IMR-90 (cell line): ENCODE measurements at regions not wholly inside any gene's neighbourhood (a gene's known extent, or its start where the extent isn't known, plus 50 kb on each side); places are given as distances from the start of the nearest gene placed in this dataset.

ENCODE experiments used
- ATAC-seq: fragments of 200-7000 bp; cut with Tn5 transposase; 2 replicates; pipeline ENCODE4 v1.9.1; 2020; ENCODE audit warnings: low read depth, mild to moderate bottlenecking, moderate library complexity
- BruUV-seq: library from RNA; stranded (reverse); fragments of 400-500 nt; replicated peaks from 2 replicates; lab custom pipeline; 2021; lab: Mats Ljungman, UMichigan
- CTCF ChIA-PET: fragments of 300-600 bp; formaldehyde crosslinking; extraction: SDS; loops from one replicate; lab custom pipeline; 2021; ENCODE audit warnings: antibody characterized with exemption; lab: Yijun Ruan, JAX
- POLR2A ChIA-PET: fragments of 300-600 bp; sonication (Branson Sonifier 250); formaldehyde crosslinking; loops from one replicate; lab custom pipeline; 2022; ENCODE audit warnings: antibody characterized with exemption; ENCODE audit not compliant: unreplicated experiment; lab: Charles Lee
- DNase-seq: peaks from one replicate; pipeline ENCODE4 v3.0.0; 2013
- H2AFZ ChIP-seq: replicated peaks from 2 replicates; pipeline ENCODE3; 2013; ENCODE audit warnings: low read length, mild to moderate bottlenecking; ENCODE audit not compliant: poor library complexity
- H2AK5ac ChIP-seq: 2 replicates; pipeline ENCODE4 v1.6.1; 2013; ENCODE audit warnings: low read depth, low read length, inconsistent platforms
- H2AK9ac ChIP-seq: replicated peaks from 2 replicates; pipeline ENCODE3; 2013; ENCODE audit warnings: mild to moderate bottlenecking, low read depth, low read length, moderate library complexity; ENCODE audit not compliant: poor library complexity
- H2BK120ac ChIP-seq: 2 replicates; pipeline ENCODE4 v1.6.1; 2013; ENCODE audit warnings: low read depth, low read length, inconsistent platforms
- H2BK15ac ChIP-seq: 3 replicates; pipeline ENCODE4 v1.6.1; 2013; ENCODE audit warnings: low read depth, low read length, inconsistent platforms
- H2BK20ac ChIP-seq: 2 replicates; pipeline ENCODE4 v1.6.1; 2013; ENCODE audit warnings: low read depth, mild to moderate bottlenecking, inconsistent platforms, low read length, moderate library complexity
- H2BK5ac ChIP-seq: 2 replicates; pipeline ENCODE4 v1.6.1; 2013; ENCODE audit warnings: mild to moderate bottlenecking, low read depth, low read length, inconsistent platforms; ENCODE audit not compliant: poor library complexity, severe bottlenecking
- H3K14ac ChIP-seq: replicated peaks from 2 replicates; pipeline ENCODE4 v1.6.1; 2013; ENCODE audit warnings: low read depth, low read length, inconsistent platforms
- H3K18ac ChIP-seq: 2 replicates; pipeline ENCODE4 v1.6.1; 2013; ENCODE audit warnings: low read depth, low read length, control low read depth
- H3K23ac ChIP-seq: 2 replicates; pipeline ENCODE4 v1.6.1; 2013; ENCODE audit warnings: low read depth, low read length, inconsistent platforms
- H3K27ac ChIP-seq: 2 replicates; pipeline ENCODE4 v1.5.1; 2013; ENCODE audit warnings: mild to moderate bottlenecking, control low read depth, low read length; ENCODE audit not compliant: insufficient read depth
- H3K27me3 ChIP-seq: 2 replicates; pipeline ENCODE4 v1.6.1; 2013; ENCODE audit warnings: low read length; ENCODE audit not compliant: control insufficient read depth, insufficient read depth
- H3K36me3 ChIP-seq: 2 replicates; pipeline ENCODE4 v1.6.1; 2013; ENCODE audit warnings: low read length, mixed read lengths; ENCODE audit not compliant: control insufficient read depth, insufficient read depth
- H3K4ac ChIP-seq: 2 replicates; pipeline ENCODE4 v1.6.1; 2013; ENCODE audit warnings: low read depth, low read length, inconsistent platforms
- H3K4me1 ChIP-seq: 2 replicates; pipeline ENCODE4 v1.6.1; 2013; ENCODE audit warnings: low read length, mixed read lengths; ENCODE audit not compliant: control insufficient read depth, insufficient read depth
- H3K4me2 ChIP-seq: 2 replicates; pipeline ENCODE4 v1.6.1; 2013; ENCODE audit warnings: low read depth, mild to moderate bottlenecking, control low read depth, low read length, moderate library complexity
- H3K4me3 ChIP-seq: 2 replicates; pipeline ENCODE4 v1.5.1; 2013; ENCODE audit warnings: low read depth, mild to moderate bottlenecking, control low read depth, low read length, moderate library complexity; ENCODE audit not compliant: insufficient read depth
- H3K56ac ChIP-seq: 2 replicates; pipeline ENCODE4 v1.6.1; 2013; ENCODE audit warnings: low read length, inconsistent platforms; ENCODE audit not compliant: insufficient read depth; ENCODE audit errors: extremely low read depth
- H3K79me1 ChIP-seq, 2 experiments: 2 replicates each; pipeline ENCODE4 v1.6.1; 2013; ENCODE audit warnings: low read length in 2 of 2, inconsistent platforms in 1 of 2, low read depth in 1 of 2
- H3K9ac ChIP-seq: 2 replicates; pipeline ENCODE4 v1.6.1; 2013; ENCODE audit warnings: low read depth, low read length, control low read depth
- H3K9me1 ChIP-seq: 2 replicates; pipeline ENCODE4 v1.6.1; 2013; ENCODE audit warnings: low read length, inconsistent platforms; ENCODE audit not compliant: insufficient read depth
- H3K9me3 ChIP-seq: 2 replicates; pipeline ENCODE4 v1.6.1; 2013; ENCODE audit warnings: low read length; ENCODE audit not compliant: control insufficient read depth, insufficient read depth
- H4K20me1 ChIP-seq: 2 replicates; pipeline ENCODE4 v1.6.1; 2013; ENCODE audit warnings: low read length, inconsistent platforms; ENCODE audit not compliant: insufficient read depth
- H4K5ac ChIP-seq: 2 replicates; pipeline ENCODE4 v1.6.1; 2013; ENCODE audit warnings: mild to moderate bottlenecking, low read depth, low read length, control low read depth
- H4K8ac ChIP-seq, 2 experiments: 2 replicates each; pipeline ENCODE4 v1.6.1; 2013; ENCODE audit warnings: low read depth in 2 of 2, low read length in 2 of 2, control low read depth in 1 of 2, inconsistent platforms in 1 of 2
- H4K91ac ChIP-seq: 2 replicates; pipeline ENCODE4 v1.6.1; 2013; ENCODE audit warnings: low read depth, low read length, inconsistent platforms; ENCODE audit not compliant: insufficient read depth
- BHLHE40 ChIP-seq: fragments of 150-350 bp; IDR thresholded peaks from 2 replicates; pipeline ENCODE4 v1.6.1; 2016; ENCODE audit warnings: mild to moderate bottlenecking, low read depth, low read length
- CTCF ChIP-seq: conservative IDR thresholded peaks from 2 replicates; pipeline ENCODE4 v1.5.1; 2012; ENCODE audit warnings: mild to moderate bottlenecking, low read depth, low read length, improper control_type of control experiment
- FOS ChIP-seq: fragments of 150-350 bp; IDR thresholded peaks from 2 replicates; pipeline ENCODE4 v1.6.1; 2016; ENCODE audit warnings: low read depth, low read length
- MAFK ChIP-seq: IDR thresholded peaks from 2 replicates; pipeline ENCODE4 v1.6.1; 2012; ENCODE audit warnings: low read depth, low read length, improper control_type of control experiment
- MAZ ChIP-seq: IDR thresholded peaks from 2 replicates; pipeline ENCODE4 v1.6.1; 2012; ENCODE audit warnings: low read depth, mild to moderate bottlenecking, low read length, improper control_type of control experiment, moderate library complexity, borderline replicate concordance
- NFE2L2 ChIP-seq: fragments of 150-350 bp; IDR thresholded peaks from 2 replicates; pipeline ENCODE4 v1.6.1; 2016; ENCODE audit warnings: low read depth, mild to moderate bottlenecking, low read length
- POLR2A ChIP-seq: IDR thresholded peaks from 2 replicates; pipeline ENCODE4 v1.6.1; 2012; ENCODE audit warnings: mild to moderate bottlenecking, low read depth, low read length
- USF2 ChIP-seq: fragments of 150-350 bp; IDR thresholded peaks from 2 replicates; pipeline ENCODE4 v1.6.1; 2017; ENCODE audit warnings: mild to moderate bottlenecking, antibody characterized with exemption, low read length, low read depth
- WGBS, 2 experiments: methylation state at CpG; one replicate each; pipeline versions ENCODE4 v1.1.5 to v1.1.7; 2013; ENCODE audit warnings: missing lambda C conversion rate in 2 of 2; ENCODE audit not compliant: insufficient read length in 1 of 2; ENCODE audit errors: extremely low coverage in 2 of 2; 5-methylcytosine and 5-hydroxymethylcytosine counted together
- dilution Hi-C: fragments of 300-500 bp; cut with HindIII; formaldehyde crosslinking; loops from one replicate; pipeline ENCODE4 v1.14.3; 2018; ENCODE audit warnings: low sequenced_read_pairs; ENCODE audit not compliant: unreplicated experiment
- in situ Hi-C: fragments of 300-500 bp; cut with MboI; formaldehyde crosslinking; loops from 3 replicates; pipeline ENCODE4 v1.14.3; 2019; ENCODE audit warnings: low sequenced_read_pairs, inconsistent platforms, mixed read lengths
- intact Hi-C: fragments of 100-400 bp; cut with micrococcal nuclease; formaldehyde crosslinking; loops from 2 replicates; pipeline ENCODE4 v1.10.0; 2022
- TF ChIP-seq, protein P1 (sequence below): fragments of 150-350 bp; IDR thresholded peaks from 2 replicates; pipeline ENCODE4 v1.6.1; 2016; ENCODE audit warnings: low read depth, mild to moderate bottlenecking, low read length, moderate library complexity, borderline replicate concordance

DNA sequence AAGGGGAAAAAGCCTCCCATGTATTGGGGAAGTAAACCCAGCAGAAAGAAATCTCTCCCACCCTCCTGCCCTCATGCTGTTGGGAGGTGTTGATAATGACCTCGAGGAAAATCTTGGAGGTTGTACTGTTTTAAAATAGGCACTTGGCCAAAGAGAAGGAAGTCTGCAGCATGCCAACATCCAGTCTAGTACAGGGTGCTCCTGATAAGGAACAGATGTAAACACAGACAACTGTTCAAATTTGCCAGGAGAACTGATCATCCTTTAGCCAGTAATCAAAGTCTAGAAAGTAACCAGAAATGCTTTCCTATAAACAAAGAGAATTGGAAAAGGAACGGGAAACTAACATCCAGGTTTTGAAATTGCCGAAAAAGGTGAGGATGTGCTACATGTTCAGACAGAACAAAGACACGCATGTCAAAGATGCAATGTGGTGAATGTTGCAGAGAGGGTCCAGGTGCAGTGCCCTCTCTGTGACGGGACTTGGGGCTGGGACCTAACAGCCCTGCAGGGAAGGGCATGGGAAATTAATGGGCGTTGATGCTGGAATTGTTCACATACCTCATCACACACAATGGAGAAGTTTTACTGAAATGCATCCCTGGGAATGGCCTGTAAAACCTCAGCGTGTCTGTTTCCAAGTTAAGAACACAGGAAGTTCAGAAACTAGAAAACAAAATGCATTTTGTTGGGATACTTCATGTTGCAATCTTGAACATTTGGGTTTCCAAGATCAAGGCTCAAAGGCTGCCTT is 125.7 kb upstream of the RND3 start:
- H3K23ac ChIP-seq: no peak overlapping the region
- H2BK15ac ChIP-seq: peak overlapping the region; percentile 45; the same call in 1 of the 3 replicates
- in situ Hi-C loops: loop anchor here (25.0 kb wide), 1 partner anchor 624 kb away; no protein-coding TSS in a partner anchor
- H2AK9ac ChIP-seq: no peak overlapping the region
- ChIA-PET CTCF (no interaction called here), POLR2A (no interaction called here)
- ATAC-seq (no peak), DNase-seq (no peak)
- H3K9me3 ChIP-seq: no peaks in the 10 kb centered on the region
- no TSS peak for BruUV-seq
- peak overlapping the region; percentile 77 for H2BK20ac ChIP-seq
- H3K56ac ChIP-seq: no peak overlapping the region
- no peak for TF ChIP-seq POLR2A
- TF ChIP-seq MAZ: no peak
- no peak for TF ChIP-seq USF2
- no peak for TF ChIP-seq BHLHE40
- no peak for TF ChIP-seq FOS
- TF ChIP-seq CTCF: no peak
- TF ChIP-seq, protein P1, sequence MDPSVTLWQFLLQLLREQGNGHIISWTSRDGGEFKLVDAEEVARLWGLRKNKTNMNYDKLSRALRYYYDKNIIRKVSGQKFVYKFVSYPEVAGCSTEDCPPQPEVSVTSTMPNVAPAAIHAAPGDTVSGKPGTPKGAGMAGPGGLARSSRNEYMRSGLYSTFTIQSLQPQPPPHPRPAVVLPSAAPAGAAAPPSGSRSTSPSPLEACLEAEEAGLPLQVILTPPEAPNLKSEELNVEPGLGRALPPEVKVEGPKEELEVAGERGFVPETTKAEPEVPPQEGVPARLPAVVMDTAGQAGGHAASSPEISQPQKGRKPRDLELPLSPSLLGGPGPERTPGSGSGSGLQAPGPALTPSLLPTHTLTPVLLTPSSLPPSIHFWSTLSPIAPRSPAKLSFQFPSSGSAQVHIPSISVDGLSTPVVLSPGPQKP: no peak
- TF ChIP-seq NFE2L2: no peak
- TF ChIP-seq MAFK: no peak
- H3K4me1 ChIP-seq: peaks cover 5% of the 10 kb centered on the region
- H3K36me3 ChIP-seq: no peaks in the 10 kb centered on the region
- peaks cover 9 to 13% of the 10 kb centered on the region in 2 experiments for H3K79me1 ChIP-seq
- intact Hi-C loops: loop anchor here (5.0 kb wide), 3 partner anchors 419 to 549 kb away; no protein-coding TSS in a partner anchor
- no peak overlapping the region for H2BK5ac ChIP-seq
- dilution Hi-C loops: no loop called here
- H3K14ac ChIP-seq: peak overlapping the region; percentile 40
- H2AK5ac ChIP-seq: peak overlapping the region; percentile 86; the same call in 1 of the 2 replicates
- H3K18ac ChIP-seq: peak overlapping the region; percentile 45; the same call in 1 of the 2 replicates
- H3K9ac ChIP-seq: no peak overlapping the region
- H3K27me3 ChIP-seq: no peaks in the 10 kb centered on the region
- peak overlapping the region; percentile 30 for H4K91ac ChIP-seq
- H4K20me1 ChIP-seq: no peaks in the 10 kb centered on the region
- H3K4me3 ChIP-seq: no peak overlapping the region
- H2BK120ac ChIP-seq: peak overlapping the region; percentile 80
- H3K27ac ChIP-seq: no peak overlapping the region
- H3K4ac ChIP-seq: peak overlapping the region; percentile 82
- peak overlapping the region in 1 of 2 experiments; percentile 53; a peak in 1 of 4 replicates for H4K8ac ChIP-seq
- H2AFZ ChIP-seq: no peak overlapping the region
- H3K4me2 ChIP-seq: no peak overlapping the region
- no CpG with 5 or more reads among the region's 7 CpGs for WGBS, 2 experiments
- H3K9me1 ChIP-seq: peaks cover 5% of the 10 kb centered on the region; the same call in 1 of the 2 replicates
- peak overlapping the region; percentile 34 for H4K5ac ChIP-seq
